Activated gamma-delta T cell treated with Interleukin-2 at 50 U/mL for 16 hours (primary cell): ENCODE measurements at regions not wholly inside any gene's neighbourhood (a gene's known extent, or its start where the extent isn't known, plus 50 kb on each side); places are given as distances from the start of the nearest gene placed in this dataset.

Experiments used
- DNase-seq: peaks from one replicate; pipeline ENCODE4 v3.0.0-alpha.2; 2020

DNA sequence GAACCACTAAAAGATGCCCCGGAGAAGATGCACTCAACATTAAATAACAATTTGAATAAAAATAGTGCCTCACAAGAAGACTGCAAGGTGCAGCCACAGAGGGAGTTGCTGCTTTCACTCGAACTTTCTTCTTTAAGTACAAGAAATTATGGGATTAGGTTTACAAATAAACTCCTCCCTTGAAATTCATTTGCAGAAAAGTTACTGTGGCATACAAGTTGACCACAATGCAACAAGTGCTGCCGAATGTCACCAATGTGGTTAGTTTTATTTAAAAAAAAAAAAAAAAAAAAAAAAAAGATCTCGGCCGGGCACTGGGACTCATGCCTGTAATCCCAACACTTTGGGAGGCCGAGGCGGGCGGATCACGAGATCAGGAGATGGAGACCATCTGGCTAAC lies 76.8 kb upstream of the RAB4A start:
- no peak for DNase-seq

DNA sequence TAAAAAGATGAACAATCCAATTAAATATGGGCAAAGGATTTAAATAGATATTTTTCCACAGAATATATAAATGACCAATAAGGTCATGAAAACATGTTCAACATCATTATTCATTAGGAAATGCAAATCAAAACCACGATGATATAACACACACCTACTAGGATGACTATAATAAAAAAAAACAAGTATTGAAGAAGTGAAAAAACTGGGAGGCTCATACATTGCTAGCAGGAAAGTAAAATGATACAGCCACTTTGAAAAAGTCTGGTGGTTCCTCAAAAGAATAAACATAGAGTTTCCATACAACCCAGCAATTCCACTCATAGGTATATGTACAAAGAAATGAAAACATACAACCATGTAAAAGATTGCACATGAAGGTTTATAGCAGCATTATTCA lies 75.7 kb upstream of the RAB4A start:
- no peak for DNase-seq

DNA sequence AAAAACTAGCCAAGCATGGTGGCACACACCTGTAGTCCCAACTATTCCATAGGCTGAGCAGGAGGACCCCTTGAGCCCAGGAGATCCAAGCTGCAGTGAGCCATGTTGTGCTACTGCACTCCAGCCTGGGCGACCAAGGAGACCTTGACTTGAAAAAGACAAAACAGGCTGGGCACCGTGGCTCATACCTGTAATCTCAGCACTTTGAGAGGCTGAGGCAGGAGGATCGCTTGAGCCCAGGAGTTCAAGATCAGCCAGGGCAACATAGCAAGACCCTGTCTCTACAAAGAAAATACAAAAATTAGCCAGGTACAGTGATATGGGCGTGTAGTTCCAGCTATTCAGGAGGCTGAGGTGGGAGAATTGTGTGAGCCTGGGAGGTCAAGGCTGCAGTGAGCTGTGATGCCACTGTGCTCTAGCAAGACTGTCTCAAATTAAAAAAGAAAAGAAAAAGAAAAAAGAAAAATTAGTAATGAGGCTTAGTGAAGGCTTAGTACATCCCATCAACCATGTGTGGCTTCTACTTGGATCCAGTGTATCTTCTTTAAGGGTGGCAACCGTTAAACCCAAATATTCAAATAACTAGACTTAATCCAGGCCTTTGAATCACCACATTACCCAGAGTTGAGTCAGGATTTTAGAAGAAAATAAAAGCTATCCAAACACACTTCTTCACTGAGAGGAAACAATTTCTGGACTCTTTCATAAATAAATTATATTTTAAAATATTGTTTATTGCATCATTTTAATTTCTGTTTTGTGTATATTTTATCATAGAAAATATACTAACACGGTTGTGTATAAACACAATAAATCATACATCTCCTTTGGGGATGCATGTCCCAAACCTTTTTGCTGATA lies 74.3 kb upstream of the RAB4A start:
- DNase-seq = no peak

DNA sequence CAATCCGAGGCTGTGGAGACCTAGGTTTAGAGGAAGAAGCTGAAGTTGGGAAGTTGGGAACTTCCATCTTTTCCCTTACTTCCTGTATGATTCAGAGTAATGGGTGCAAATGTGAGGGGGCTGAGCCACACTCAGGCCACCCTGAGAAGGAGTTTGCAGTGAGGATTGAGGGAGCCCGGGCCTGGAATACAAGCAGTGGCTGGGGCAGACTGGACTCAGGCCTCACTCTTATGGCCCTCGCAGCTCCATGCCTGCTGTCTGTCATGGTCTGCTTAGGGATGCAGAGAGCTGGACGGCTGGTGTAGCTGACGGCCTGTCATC lies 73.7 kb upstream of the RAB4A start:
- DNase-seq = no peak

DNA sequence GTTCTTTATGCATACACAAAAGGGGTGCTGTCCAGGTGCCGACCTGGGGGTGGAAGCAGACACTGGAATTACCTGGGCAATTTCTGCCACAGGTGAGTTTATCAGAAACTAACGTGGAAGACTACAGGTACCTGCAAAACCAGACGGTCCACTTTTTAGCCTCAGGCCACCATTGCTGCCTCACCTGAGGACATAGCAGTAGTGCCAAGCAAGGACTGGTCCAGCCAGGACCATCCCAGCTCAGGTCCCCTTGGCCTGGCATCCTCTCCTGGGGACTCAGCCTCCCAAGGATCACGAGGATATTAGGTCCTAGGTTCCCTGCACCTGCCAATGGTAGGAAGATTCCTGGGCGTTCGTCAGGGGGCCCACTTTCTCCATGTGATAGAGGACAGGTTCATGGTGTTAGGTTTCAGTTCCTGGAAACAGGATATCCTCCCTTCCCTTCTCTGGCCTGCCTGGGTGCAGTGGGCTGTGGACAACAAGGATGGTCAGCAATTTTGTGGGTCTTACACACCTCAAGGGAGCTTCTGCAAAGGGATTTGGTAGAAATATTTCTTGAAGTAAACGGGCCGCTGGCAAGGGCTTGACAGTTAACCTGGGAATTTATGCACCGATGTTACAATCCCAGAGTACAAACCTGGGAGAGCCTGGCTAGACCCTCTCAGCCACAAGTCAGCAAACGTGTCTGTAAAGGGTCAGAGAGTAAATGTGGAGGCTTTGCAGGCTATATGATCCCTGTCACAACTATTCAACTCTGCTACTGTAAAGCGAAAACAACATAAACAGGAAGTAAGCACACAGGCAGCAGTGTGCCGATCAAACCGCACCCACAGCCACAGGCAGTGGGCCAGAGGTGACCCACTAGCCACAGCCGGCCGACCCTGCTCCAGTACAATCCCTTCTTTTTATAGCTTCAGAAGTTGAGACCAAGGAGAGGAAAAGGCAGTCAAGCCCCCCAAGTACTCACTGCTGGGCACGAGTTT lies 71.4 kb upstream of the RAB4A start:
- DNase-seq = peak; percentile 14

DNA sequence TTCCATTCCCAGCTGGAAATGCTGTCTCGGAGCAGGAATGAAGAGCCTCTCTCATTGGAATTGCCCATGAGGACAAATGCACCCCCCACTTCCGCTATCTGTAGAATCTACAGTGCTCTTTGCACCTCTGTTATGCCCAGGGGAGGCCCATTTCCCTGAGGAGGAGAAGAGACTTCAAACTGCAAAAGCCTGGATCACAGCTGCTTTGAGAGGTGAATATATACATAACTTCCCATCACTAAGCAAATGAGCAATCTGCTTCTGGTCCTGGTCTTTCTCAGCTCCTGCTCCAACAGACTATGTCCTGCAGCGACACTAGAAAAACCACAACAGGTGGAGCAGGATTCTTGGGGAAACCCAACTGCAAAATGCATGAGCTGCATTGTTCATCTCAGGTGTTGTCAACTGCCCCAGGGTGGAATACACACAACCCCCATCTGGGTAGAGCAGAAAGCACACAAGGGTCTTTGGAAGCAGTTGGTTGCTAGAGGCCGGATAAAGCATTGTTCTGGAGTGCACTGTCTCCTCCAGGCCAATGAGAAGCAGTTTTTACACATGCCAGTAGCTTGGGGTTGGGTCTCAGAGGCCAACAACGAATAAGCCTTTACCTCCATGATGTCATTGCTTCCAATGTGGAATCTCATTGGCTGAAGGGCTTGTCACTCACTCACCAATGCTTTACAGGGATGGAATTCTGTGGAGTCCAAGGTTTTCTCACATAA lies 67.7 kb upstream of the RAB4A start:
- no peak for DNase-seq

DNA sequence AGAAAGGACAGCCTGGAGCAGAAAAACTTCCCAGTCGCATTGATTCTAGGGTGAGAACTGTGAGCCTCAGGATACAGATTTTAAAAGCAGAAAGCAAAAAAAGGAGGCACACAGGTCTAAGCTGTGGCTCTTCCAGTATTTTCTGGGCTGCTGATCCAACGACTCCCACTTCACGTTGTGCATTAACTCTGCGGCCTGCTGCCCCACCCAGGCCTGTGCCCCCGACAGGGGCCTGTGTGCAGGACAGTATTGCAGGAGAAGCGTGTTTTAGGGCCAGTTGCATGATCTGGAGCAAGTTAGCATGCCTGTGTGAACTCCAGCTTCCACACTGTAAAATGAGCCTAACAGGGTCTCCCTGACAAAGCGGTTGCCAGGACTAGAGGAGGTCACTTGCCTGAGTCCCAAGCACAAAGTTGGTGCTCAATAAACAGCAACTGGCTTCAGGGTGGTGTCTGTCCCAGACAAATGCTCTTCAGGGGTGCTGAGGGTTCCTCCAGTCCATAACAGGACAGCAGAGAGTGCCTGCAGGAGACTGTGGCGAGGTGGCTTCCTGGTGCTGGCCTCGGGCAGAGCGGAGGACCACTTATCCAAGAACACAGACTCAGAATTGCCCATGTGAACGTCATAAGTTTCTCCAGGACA lies 66.8 kb upstream of the RAB4A start:
- DNase-seq = no peak

DNA sequence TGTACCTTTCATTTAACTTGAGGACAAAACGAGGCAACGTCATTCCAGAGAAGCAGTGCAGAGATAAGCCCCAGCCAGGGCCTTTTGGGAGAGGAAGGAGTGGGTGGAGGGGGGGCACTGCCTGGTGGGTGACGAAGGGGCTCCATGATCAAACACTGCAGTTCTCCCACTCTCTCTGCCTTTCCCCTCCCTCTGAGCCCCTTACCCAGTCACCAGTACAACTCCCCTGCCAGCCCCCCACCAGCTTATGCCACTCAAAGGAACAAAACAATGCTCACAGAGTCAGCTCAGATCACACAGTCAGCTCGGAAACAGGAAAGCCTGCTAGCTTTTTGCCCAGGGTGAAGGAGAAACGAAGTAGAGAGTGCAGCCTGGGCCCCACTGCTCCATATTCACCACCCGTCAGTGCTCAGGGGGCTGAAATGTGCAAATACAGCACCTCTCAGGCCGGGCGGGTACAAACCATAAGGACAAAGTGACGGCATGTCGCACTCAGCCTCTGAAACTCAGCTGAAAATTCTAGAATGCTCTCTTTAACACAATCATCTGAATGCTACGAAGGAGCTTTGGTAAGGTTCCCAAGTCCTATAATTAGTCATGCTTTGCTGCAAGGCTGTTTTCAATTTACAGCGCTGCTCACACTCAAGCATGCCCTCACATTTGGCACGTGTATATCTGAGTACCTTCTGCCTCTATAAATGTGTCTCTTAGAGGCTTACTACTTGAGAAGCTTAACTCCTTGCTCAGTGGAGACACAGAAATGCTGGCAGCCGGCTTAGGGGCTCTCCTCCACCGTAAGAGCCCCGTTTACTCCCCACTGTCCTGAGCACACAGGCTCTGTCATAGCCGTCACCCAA lies 65.8 kb upstream of the RAB4A start:
- DNase-seq = no peak

DNA sequence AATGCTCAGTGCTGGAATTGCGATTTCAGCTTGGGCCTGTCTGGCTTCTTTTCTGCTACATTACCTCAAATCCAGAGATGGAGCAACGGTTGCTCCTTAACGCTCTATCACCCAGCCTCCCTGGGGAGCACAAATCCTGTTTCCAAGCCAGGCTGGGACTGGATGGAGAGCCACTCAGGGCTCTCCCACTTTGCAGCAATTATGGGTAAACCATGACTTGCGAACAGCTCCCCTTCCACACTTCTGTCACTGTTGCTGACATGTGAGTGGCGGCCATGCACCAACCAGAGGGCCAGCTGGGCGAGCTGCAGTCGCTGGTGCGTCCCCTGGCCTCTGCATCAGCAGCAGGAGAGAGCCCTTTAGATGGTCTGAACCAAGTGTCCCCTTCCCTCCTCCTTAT lies 65.1 kb upstream of the RAB4A start:
- no peak for DNase-seq

DNA sequence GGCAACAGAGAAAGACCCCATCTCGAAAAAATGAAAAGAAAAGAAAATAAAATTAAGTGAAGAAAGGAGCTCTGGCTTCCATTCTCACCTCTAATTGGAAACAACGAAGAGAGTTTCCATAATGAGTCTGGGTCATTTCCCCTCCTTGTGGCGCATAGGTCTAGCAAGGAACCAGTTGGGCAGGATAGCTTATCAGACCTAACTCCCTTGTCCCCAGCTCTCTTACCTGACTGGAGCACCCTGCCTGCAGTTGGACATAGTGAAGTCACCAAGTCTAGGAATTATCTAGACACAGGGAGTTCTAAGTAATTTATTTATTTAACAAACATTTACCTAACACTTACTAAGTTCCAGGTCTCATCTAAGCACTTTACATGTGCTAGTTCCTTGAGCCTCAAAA lies 63.0 kb upstream of the RAB4A start:
- DNase-seq = no peak

DNA sequence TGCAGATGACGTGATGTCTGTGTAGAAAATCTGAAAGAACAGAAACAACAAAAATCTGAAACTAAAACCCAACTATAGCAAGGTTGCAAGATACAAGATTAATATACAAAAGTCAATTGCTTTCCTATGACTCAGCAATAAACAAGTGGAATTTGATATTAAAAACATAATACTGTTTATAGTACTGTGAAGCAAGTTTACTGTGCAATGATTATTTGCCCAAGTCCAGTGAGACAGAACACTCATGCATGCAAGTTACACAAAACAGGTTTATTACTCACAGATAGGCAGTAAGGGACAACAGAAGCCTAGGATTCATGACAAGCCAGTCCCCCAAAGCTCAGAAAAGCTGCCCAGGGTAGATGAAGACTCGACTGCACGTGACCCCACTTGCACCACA lies 62.4 kb upstream of the RAB4A start:
- no peak for DNase-seq

DNA sequence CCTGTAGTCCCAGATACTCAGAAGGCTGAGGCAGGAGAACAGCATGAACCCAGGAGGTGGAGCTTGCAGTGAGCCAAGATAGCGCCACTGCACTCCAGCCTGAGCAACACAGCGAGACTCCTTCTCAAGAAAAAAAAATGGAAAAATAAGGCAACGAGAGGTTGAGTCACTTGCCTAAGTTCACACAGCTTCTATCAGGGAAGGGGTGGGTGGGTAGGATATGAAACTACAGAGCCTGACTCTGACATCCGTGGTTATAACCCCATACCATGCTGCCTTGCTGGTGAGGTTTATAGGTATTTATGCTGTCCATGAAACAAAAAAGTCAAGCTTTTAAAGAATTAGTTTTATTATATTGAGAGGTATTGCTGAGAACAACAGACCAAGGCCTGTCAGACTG lies 61.5 kb upstream of the RAB4A start:
- no peak for DNase-seq

DNA sequence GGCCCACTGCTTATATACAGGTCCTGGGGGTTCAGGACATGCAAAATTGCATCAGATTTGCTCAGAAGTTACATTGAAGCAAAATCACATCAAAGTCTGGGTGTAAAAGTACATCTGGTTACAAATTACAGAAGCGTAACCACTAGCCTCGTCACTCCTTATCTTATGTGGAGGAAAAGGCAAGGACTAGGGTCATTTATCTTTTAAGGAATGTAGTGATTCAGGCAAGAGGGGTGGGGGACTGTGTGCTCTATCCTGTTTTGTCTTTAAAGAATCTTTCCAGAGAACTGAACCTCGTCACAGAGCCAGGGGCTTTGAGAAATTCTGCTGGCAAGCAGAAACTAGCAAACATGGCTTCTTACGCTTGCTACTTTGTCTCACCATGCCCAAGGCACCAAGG lies 61.1 kb upstream of the RAB4A start:
- DNase-seq = no peak

DNA sequence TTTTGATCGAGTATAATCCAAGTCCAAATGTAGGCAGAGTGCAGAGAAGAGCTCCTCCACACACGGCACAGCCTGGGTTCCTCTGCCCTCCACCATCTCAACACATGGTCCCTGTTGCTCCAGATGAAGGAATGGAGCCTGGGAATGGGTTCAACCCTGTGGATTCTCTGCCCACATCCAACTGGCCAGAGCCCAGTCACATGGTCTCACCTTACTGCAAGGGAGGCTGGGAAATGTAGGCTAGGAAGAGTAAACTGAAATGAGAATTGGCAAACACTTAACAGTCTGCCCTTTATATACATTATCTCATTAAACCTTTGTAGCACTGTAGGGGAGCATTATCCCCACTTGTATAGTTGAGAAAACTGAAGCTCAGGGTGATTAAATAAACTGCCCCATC lies 60.1 kb upstream of the RAB4A start:
- no peak for DNase-seq

DNA sequence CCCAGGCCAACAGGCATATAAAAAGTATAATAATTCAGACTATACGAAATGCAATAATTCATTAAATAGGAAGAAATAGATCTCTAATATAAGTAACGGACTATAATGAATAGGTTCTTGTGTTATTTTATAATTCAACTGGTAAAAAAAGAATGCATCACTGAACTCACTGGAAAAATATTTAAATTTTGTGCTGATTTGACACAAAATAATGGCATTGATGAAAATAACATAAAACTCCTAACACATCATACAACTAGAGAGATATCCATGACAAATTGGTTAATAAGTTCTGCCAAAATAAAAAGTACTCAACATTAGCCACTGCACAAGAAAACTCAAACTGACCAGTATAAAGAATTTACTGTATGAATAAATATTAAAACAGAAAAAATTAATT lies 57.1 kb upstream of the RAB4A start:
- no peak for DNase-seq

DNA sequence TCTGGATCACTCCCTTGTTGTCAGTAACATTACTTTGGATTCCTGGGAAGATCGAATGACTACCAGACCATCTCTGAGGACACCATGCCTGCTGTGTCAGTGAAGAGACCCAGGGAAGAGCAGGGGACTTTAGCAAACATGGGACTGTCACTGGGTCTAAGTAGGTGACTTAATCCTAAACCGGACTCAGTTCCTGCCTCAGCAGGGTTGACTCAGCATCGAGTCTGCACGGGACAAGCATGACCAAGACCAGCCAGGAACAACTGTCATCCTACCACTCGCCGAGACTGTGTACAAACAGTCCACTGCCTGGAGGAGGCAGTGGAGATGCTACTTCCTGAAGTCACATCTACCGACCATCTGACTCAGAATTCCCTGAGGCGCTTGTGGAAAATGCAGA lies 53.2 kb upstream of the RAB4A start:
- DNase-seq = no peak

DNA sequence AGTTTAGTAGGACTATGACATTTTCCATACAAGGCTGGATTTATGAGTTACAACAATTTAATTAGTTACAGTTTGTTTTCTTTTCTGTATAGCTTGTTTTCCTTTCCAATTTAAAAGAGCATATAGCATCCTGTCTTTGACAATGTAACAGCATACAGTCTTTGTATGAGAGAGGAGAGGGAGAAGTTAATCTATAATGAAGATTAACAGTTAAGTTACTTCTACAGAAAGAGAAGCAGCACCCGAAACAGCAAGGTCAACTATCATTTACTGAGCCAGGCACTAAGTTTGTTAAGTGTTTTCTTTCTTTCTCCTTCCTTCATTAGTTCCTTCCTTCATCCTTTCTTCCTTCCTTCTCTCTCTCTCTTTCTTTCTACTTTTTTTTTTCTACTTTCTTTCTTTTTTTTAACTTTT lies 52.3 kb upstream of the RAB4A start:
- no peak for DNase-seq

DNA sequence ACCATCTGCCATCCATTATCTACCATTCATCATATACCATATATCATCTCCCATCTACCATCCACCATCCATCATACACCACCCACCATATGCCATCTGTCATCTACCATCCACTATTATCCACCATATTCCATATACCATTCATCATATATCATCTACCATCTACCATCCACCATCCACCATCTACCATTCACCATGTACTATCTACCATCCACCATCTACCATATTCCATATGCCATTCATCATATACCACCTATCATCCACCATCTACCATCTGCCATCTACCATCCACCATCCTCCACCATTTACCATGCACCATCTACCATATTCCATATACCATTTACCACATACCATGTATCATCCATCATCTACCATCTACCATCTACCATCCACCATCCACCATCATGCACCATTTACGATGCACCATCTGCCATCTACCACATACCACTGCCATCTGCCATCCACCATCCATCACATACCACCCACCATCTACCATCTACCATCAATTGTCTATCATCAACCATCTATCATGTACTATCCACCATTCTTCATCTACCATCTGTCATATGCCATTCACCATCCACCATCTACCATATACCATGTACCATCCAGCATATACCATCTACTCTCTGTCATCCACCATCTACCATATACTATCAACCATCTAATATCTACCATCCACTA lies 50.6 kb upstream of the RAB4A start:
- no peak for DNase-seq

DNA sequence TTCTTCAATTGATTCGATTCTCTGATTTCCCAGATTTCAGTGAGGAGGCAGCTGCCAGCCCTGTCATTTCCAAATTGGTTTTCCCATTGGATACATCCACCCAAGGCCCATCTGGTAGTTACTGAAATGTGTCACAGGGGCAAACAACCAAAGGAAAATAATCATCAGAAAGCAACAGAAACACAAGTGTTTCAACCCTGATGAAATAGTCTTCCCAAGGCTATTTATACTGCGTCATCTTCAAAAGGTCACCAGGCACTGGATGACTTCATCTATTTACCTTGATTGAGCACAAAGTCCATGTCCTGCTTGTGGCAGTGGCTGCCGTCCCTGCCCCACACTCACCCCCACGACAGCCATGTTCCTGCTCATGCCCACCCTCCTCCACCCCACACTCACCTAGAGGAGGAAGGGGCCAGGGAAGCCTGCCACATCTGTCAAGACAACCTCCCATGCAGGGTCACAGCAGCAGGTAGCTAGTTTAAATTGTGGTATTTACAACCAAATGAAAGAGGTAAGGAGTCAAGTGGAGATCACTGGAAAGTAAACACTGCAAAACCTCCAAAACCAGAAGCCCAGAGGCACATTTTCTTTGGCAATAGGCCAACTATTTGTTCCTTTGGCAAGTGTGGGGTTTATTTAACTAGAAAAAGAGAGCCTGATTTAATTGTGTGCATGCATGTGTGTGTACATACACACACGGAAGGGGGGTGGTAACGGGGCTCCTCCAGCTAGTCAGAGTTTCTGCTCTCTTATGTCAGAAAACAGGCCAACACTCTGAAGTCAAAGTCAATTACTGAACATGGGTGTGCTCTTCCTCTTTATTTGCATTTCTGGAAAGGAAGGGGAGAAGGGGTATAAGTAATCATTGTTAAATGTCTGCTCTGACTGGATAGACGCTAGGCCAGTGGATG lies 49.5 kb upstream of the RAB4A start:
- no peak for DNase-seq
